ENCODE measurements at regions not wholly inside any gene's neighbourhood (a gene's known extent, or its start where the extent isn't known, plus 50 kb on each side); places are given as distances from the start of the nearest gene placed in this dataset.

DNA sequence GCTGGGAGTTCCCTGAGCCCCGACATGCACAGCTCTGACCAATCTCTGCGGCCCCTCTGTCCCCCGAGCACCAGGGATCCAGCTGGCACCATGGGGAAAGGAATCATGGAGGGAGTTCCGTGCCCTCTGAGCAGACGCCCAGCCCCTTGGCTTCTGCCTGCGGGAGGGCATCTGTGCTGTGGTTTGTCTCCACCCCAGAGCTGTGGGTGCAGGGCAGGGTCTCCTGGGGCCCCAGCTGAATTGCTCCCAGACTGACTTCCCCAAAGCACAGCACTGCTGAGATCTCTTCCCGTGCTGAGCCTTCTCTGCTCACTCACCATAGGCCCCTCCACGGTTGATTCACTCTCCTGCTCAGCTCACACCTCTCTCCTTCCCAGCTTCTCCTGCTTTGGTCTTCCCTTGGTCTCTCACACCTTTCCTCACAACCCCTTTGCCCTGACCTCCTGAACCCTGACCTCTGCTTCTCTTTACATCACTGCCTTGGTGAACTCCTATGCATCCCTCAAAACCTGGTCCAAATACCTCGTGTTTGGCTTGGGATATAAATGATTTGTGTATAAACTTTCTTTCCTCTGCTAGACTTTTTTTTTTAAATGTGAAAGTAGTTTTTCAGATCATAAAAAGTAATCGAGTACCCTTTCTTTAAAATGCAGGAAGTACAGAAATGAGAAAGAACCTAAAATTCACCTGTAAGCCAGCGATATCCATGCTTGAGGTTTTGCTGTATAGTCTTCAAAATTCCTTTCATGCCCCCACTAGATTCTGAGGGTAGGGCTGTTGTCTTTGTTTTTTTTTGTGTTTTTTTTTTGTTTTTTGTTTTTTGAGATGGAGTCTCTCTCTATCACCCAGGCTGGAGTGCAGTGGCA, 265.3 kb downstream of the SEC14L1 start:
- Histone ChIP-seq H3K4me2 (ENCODE audit: extremely low read depth, insufficient read depth, low read length) (no peak overlapping the region), H2AFZ (ENCODE audit: low read length) (no peak overlapping the region), H4K20me1 (ENCODE audit: control insufficient read depth, extremely low read depth, insufficient read depth, low read length) (no peaks in the 10 kb centered on the region), H3K9ac (ENCODE audit: insufficient read depth, low read length) (no peak overlapping the region), H3K9me3 (ENCODE audit: control insufficient read depth, insufficient read depth, low read depth, low read length) (no peaks in the 10 kb centered on the region), H3K36me3 (ENCODE audit: control insufficient read depth, insufficient read depth, low read length) (peaks cover 23% of the 10 kb centered on the region), H3K27ac (ENCODE audit: insufficient read depth, low read length) (peak overlapping the region; percentile 82), H3K27me3 (ENCODE audit: control insufficient read depth, insufficient read depth, low read length) (no peaks in the 10 kb centered on the region), H3K4me1 (ENCODE audit: control insufficient read depth, extremely low read depth, insufficient read depth, low read length) (peaks cover 50% of the 10 kb centered on the region), H3K4me3 (replicated peaks in 1 of 4; ENCODE audit: control extremely low read depth in 1 of 4, insufficient read depth in 1 of 4, low read depth in 3 of 4, low read length in 4 of 4) (no peak overlapping the region), H3K79me2 (ENCODE audit: control insufficient read depth, insufficient read depth, low read length) (peaks cover 95% of the 10 kb centered on the region)
- no peak for DNase-seq (ENCODE audit: low read depth in 2 of 2)
- no peak for TF ChIP-seq EZH2 (IDR thresholded peaks at IDR 0.05; ENCODE audit: low read length, missing control alignments)
- TF ChIP-seq, protein P1, sequence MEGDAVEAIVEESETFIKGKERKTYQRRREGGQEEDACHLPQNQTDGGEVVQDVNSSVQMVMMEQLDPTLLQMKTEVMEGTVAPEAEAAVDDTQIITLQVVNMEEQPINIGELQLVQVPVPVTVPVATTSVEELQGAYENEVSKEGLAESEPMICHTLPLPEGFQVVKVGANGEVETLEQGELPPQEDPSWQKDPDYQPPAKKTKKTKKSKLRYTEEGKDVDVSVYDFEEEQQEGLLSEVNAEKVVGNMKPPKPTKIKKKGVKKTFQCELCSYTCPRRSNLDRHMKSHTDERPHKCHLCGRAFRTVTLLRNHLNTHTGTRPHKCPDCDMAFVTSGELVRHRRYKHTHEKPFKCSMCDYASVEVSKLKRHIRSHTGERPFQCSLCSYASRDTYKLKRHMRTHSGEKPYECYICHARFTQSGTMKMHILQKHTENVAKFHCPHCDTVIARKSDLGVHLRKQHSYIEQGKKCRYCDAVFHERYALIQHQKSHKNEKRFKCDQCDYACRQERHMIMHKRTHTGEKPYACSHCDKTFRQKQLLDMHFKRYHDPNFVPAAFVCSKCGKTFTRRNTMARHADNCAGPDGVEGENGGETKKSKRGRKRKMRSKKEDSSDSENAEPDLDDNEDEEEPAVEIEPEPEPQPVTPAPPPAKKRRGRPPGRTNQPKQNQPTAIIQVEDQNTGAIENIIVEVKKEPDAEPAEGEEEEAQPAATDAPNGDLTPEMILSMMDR (conservative IDR thresholded peaks at IDR 0.05 in 1 of 2, IDR thresholded peaks at IDR 0.05 in 1 of 2; ENCODE audit: low read depth in 1 of 2, low read length in 2 of 2), result no peak

DNA sequence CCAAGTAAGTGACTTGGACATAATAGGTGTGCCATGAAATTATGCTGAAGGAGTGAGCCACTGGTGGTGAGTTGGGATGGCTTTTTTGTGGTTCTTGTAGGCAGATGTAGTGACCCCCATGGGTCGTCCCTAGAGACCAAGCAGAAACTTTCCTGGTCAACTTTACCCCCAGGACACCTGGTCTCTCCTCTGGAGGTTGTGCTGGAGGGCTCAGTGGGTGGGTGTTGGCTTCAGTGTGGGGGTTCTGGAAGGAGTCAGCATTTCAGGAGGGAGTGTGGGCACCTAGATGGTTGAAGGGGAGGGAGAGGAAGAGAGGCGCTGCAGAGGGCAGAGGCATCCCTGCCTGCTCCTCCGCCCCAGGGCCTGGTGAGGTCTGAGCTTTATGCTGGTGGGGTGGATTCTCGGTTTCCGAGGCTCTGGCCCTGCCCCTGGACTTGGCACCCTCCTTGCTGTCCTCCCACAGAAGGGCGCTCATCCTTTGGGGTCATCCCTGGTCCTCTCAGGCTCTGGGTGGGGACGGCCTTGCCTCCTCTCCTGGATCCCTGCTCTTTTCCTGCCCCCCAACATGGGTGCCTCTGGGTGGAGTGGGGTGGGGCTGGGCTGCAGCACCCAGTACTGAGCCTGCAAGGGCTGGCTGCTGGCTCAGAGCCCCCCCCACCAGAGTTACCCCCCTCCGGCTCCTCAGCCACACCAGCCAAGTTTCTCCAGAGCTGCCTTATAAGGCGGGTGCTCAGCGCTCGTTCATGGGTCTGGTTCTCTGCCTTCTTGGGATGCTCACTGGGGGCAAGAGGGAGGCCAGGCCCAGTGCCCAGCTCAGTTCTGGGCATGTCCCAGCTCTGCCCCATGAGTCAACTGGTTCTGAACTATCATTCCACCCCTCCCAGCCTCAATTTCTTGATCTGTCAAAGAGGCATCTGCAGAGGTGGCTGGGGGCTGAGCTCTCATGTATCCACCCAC, 266.8 kb downstream of the SEC14L1 start:
- peak overlapping the region; percentile 10 for H3K9ac ChIP-seq (ENCODE audit: insufficient read depth, low read length)
- H3K4me2 ChIP-seq (ENCODE audit: extremely low read depth, insufficient read depth, low read length), result peak overlapping the region; percentile 29
- no peak for DNase-seq (ENCODE audit: low read depth in 2 of 2)
- H3K4me3 ChIP-seq (replicated peaks in 1 of 4; ENCODE audit: control extremely low read depth in 1 of 4, insufficient read depth in 1 of 4, low read depth in 3 of 4, low read length in 4 of 4), result no peak overlapping the region
- peaks cover 93% of the 10 kb centered on the region for H3K79me2 ChIP-seq (ENCODE audit: control insufficient read depth, insufficient read depth, low read length)
- H3K36me3 ChIP-seq (ENCODE audit: control insufficient read depth, insufficient read depth, low read length), result peaks cover 16% of the 10 kb centered on the region
- TF ChIP-seq, protein P1 (conservative IDR thresholded peaks at IDR 0.05 in 1 of 2, IDR thresholded peaks at IDR 0.05 in 1 of 2; ENCODE audit: low read depth in 1 of 2, low read length in 2 of 2), result no peak
- no peak for TF ChIP-seq EZH2 (IDR thresholded peaks at IDR 0.05; ENCODE audit: low read length, missing control alignments)
- H3K27me3 ChIP-seq (ENCODE audit: control insufficient read depth, insufficient read depth, low read length), result no peaks in the 10 kb centered on the region
- H2AFZ ChIP-seq (ENCODE audit: low read length), result no peak overlapping the region
- peaks cover 55% of the 10 kb centered on the region for H3K4me1 ChIP-seq (ENCODE audit: control insufficient read depth, extremely low read depth, insufficient read depth, low read length)
- no peaks in the 10 kb centered on the region for H3K9me3 ChIP-seq (ENCODE audit: control insufficient read depth, insufficient read depth, low read depth, low read length)
- peak overlapping the region; percentile 52 for H3K27ac ChIP-seq (ENCODE audit: insufficient read depth, low read length)
- no peaks in the 10 kb centered on the region for H4K20me1 ChIP-seq (ENCODE audit: control insufficient read depth, extremely low read depth, insufficient read depth, low read length)

DNA sequence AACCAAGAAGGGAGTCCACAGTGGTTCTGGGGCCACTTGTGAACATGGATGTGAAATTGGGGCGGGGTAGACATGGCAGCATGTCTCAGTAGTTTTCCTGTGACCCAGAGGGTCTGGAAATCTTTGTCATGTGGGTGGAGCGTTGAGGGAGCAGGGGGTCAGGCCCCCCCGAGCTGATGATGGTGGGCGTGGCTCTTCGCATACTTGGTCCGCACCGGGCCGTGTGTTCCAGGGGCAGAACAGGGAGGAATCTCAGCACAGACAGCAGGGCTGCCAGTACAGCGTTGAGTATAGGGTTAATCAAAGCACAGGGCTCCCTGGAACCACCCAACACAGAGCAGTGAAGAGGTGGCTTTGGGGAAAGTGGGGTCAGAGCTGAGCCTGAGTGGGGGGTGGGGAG, 267.5 kb downstream of the SEC14L1 start:
- H4K20me1 ChIP-seq (ENCODE audit: control insufficient read depth, extremely low read depth, insufficient read depth, low read length), result no peaks in the 10 kb centered on the region
- H3K9ac ChIP-seq (ENCODE audit: insufficient read depth, low read length), result peak overlapping the region; percentile 10
- peaks cover 53% of the 10 kb centered on the region for H3K4me1 ChIP-seq (ENCODE audit: control insufficient read depth, extremely low read depth, insufficient read depth, low read length)
- H3K4me2 ChIP-seq (ENCODE audit: extremely low read depth, insufficient read depth, low read length), result peak overlapping the region; percentile 29
- DNase-seq (ENCODE audit: low read depth in 2 of 2), result no peak
- no peak overlapping the region for H2AFZ ChIP-seq (ENCODE audit: low read length)
- no peak for TF ChIP-seq EZH2 (IDR thresholded peaks at IDR 0.05; ENCODE audit: low read length, missing control alignments)
- TF ChIP-seq, protein P1 (conservative IDR thresholded peaks at IDR 0.05 in 1 of 2, IDR thresholded peaks at IDR 0.05 in 1 of 2; ENCODE audit: low read depth in 1 of 2, low read length in 2 of 2), result no peak
- H3K9me3 ChIP-seq (ENCODE audit: control insufficient read depth, insufficient read depth, low read depth, low read length), result no peaks in the 10 kb centered on the region
- H3K27ac ChIP-seq (ENCODE audit: insufficient read depth, low read length), result peak overlapping the region; percentile 52
- no peak overlapping the region for H3K4me3 ChIP-seq (replicated peaks in 1 of 4; ENCODE audit: control extremely low read depth in 1 of 4, insufficient read depth in 1 of 4, low read depth in 3 of 4, low read length in 4 of 4)
- peaks cover 13% of the 10 kb centered on the region for H3K36me3 ChIP-seq (ENCODE audit: control insufficient read depth, insufficient read depth, low read length)
- peaks cover 93% of the 10 kb centered on the region for H3K79me2 ChIP-seq (ENCODE audit: control insufficient read depth, insufficient read depth, low read length)
- H3K27me3 ChIP-seq (ENCODE audit: control insufficient read depth, insufficient read depth, low read length), result no peaks in the 10 kb centered on the region
